GM18511 (cell line): ENCODE measurements at regions not wholly inside any gene's neighbourhood (a gene's known extent, or its start where the extent isn't known, plus 50 kb on each side); places are given as distances from the start of the nearest gene placed in this dataset.
"Not testable (repeated sequence)": the region's sequence is repeated elsewhere in the genome, so short reads cannot be mapped to it uniquely, and the experiment has no call there.

Source experiments
- ATAC-seq: cut with Tn5 transposase; IDR thresholded peaks from one replicate; pipeline ENCODE4 v1.9.1; 2021; ENCODE audit warnings: mild to moderate bottlenecking, moderate library complexity; ENCODE audit not compliant: unreplicated experiment

- ATAC-seq = no peak
Measured at GRCh38 chrX:117510453-117510852, 606.2 kb downstream of the KLHL13 start.

GRCh38 chrX:117508021-117508420, 608.6 kb downstream of the KLHL13 start:
- no peak for ATAC-seq

- no peak for ATAC-seq
Measured at GRCh38 chrX:117487421-117487820, 629.2 kb downstream of the KLHL13 start.

GRCh38 chrX:117483950-117484349, 632.7 kb downstream of the KLHL13 start:
- ATAC-seq = no peak

- no peak for ATAC-seq
Measured at GRCh38 chrX:117458243-117458968, 658.2 kb downstream of the KLHL13 start.

GRCh38 chrX:117455787-117456186, 660.8 kb downstream of the KLHL13 start:
- no peak for ATAC-seq

GRCh38 chrX:117429501-117429900, 687.1 kb downstream of the KLHL13 start:
- no peak for ATAC-seq

- ATAC-seq = no peak
Measured at GRCh38 chrX:117407449-117408150, 709.0 kb downstream of the KLHL13 start.

GRCh38 chrX:117400839-117401238, 715.8 kb downstream of the KLHL13 start:
- no peak for ATAC-seq

- no peak for ATAC-seq
Measured at GRCh38 chrX:117400005-117400404, 716.6 kb downstream of the KLHL13 start.

- ATAC-seq = no peak
Measured at GRCh38 chrX:117397844-117398243, 718.8 kb downstream of the KLHL13 start.

GRCh38 chrX:117394506-117395070, 722.0 kb downstream of the KLHL13 start:
- not testable (repeated sequence) for ATAC-seq

GRCh38 chrX:117392360-117392759, 724.2 kb downstream of the KLHL13 start:
- not testable (repeated sequence) for ATAC-seq

- no peak for ATAC-seq
Measured at GRCh38 chrX:117376460-117376859, 740.1 kb downstream of the KLHL13 start.

GRCh38 chrX:117335209-117335608, 781.4 kb downstream of the KLHL13 start:
- ATAC-seq = no peak

- ATAC-seq = no peak
Measured at GRCh38 chrX:117327373-117327772, 789.2 kb downstream of the KLHL13 start.

GRCh38 chrX:117325706-117326105, 790.9 kb downstream of the KLHL13 start:
- no peak for ATAC-seq

GRCh38 chrX:117305168-117305766, 811.3 kb downstream of the KLHL13 start:
- no peak for ATAC-seq

GRCh38 chrX:117301086-117301485, 815.5 kb downstream of the KLHL13 start:
- no peak for ATAC-seq

GRCh38 chrX:117291760-117292159, 824.9 kb downstream of the KLHL13 start:
- ATAC-seq = no peak

- ATAC-seq = no peak
Measured at GRCh38 chrX:117274965-117275364, 812.2 kb upstream of the CT83 start.
